B cell (primary cell): ENCODE measurements at regions not wholly inside any gene's neighbourhood (a gene's known extent, or its start where the extent isn't known, plus 50 kb on each side); places are given as distances from the start of the nearest gene placed in this dataset.

Experiments
- ATAC-seq: fragments of 200-7000 bp; cut with Tn5 transposase; one replicate; pipeline ENCODE4 v1.10.0; 2021; ENCODE audit warnings: low read depth, mild to moderate bottlenecking, moderate number of reproducible peaks, moderate library complexity
- CTCF ChIA-PET: fragments of 350-600 bp; sonication (Branson Sonifier 250); formaldehyde crosslinking; loops from one replicate; lab custom pipeline; 2021; ENCODE audit warnings: antibody characterized with exemption, inconsistent platforms; lab: Charles Lee
- POLR2A ChIA-PET: fragments of 350-600 bp; sonication (Branson Sonifier 250); formaldehyde crosslinking; loops from one replicate; lab custom pipeline; 2021; ENCODE audit warnings: antibody characterized with exemption; lab: Charles Lee
- DNase-seq: peaks from one replicate; pipeline ENCODE4 v3.0.0; 2013
- H2AFZ ChIP-seq: 2 replicates; pipeline ENCODE4 v1.6.1; 2012; ENCODE audit warnings: mild to moderate bottlenecking, low read depth, low read length; ENCODE audit not compliant: insufficient read depth, poor library complexity, severe bottlenecking
- H3K27ac ChIP-seq, 2 donors: 1 replicate in 1 of 2; 2 replicates in 1 of 2; pipeline ENCODE4 v1.5.1; 2012 to 2013; ENCODE audit warnings: low read length in 2 of 2, mild to moderate bottlenecking in 2 of 2, moderate library complexity in 1 of 2
- H3K27me3 ChIP-seq, 4 experiments: fragments of 200-600 bp in 1 of 4; sonication (generic) in 1 of 4; replicated peaks in 1 of 4; 1 replicate in 2 of 4; 2 replicates in 2 of 4; pipeline versions ENCODE4 v1.6.1 to v1.7.0; 2013 to 2016; ENCODE audit warnings: low read length in 3 of 4, mild to moderate bottlenecking in 2 of 4, mixed read lengths in 1 of 4, moderate library complexity in 1 of 4; ENCODE audit not compliant: insufficient read depth in 4 of 4, control insufficient read depth in 3 of 4; ENCODE audit errors: control extremely low read depth in 1 of 4
- H3K36me3 ChIP-seq, 2 experiments: replicated peaks in 1 of 2; 1 replicate in 1 of 2; 2 replicates in 1 of 2; pipeline versions ENCODE4 v1.6.1 to v1.7.1; 2013; ENCODE audit warnings: low read length in 1 of 2; ENCODE audit not compliant: insufficient read depth in 2 of 2, control insufficient read depth in 1 of 2; ENCODE audit errors: control extremely low read depth in 1 of 2, extremely low read depth in 1 of 2
- H3K4me1 ChIP-seq, 2 donors: fragments of 200-600 bp in 1 of 2; sonication (generic) in 1 of 2; 1 replicate in 1 of 2; 2 replicates in 1 of 2; pipeline versions ENCODE4 v1.5.1 to v1.6.1; 2013 to 2017; ENCODE audit warnings: low read length in 2 of 2; ENCODE audit not compliant: control insufficient read depth in 2 of 2, insufficient read depth in 2 of 2
- H3K4me2 ChIP-seq: replicated peaks from 2 replicates; pipeline ENCODE3; 2012; ENCODE audit warnings: mild to moderate bottlenecking, low read depth, low read length; ENCODE audit not compliant: poor library complexity, severe bottlenecking
- H3K4me3 ChIP-seq, 5 experiments: fragments of 200-600 bp in 1 of 5; sonication (generic) in 1 of 5; 1 replicate in 3 of 5; 2 replicates in 2 of 5; pipeline versions ENCODE4 v1.5.1 to v1.7.0; 2011 to 2016; ENCODE audit warnings: low read length in 4 of 5, mild to moderate bottlenecking in 4 of 5, low read depth in 2 of 5, control low read depth in 1 of 5, moderate library complexity in 1 of 5; ENCODE audit not compliant: insufficient read depth in 1 of 5; ENCODE audit errors: control extremely low read depth in 1 of 5, extremely low read depth in 1 of 5
- H3K79me2 ChIP-seq: fragments of 200-600 bp; sonication (generic); one replicate; pipeline ENCODE4 v1.6.0; 2016; ENCODE audit warnings: low read length; ENCODE audit not compliant: control insufficient read depth, insufficient read depth
- H3K9ac ChIP-seq: fragments of 200-600 bp; sonication (generic); 2 replicates; pipeline ENCODE4 v1.6.1; 2017; ENCODE audit warnings: mild to moderate bottlenecking, low read length, moderate library complexity
- H3K9me3 ChIP-seq, 3 donors: one replicate each; pipeline versions ENCODE4 v1.6.1 to v1.7.1; 2013; ENCODE audit warnings: low read length in 2 of 3; ENCODE audit not compliant: control insufficient read depth in 2 of 3, insufficient read depth in 1 of 3; ENCODE audit errors: control extremely low read depth in 1 of 3
- H4K20me1 ChIP-seq: 2 replicates; pipeline ENCODE4 v1.6.0; 2012; ENCODE audit warnings: mild to moderate bottlenecking, low read length; ENCODE audit not compliant: insufficient read depth, control insufficient read depth, poor library complexity, severe bottlenecking
- H3K27ac Mint-ChIP-seq: one replicate; pipeline ENCODE4 v1.8.0; 2021; ENCODE audit warnings: mixed read lengths
- H3K27me3 Mint-ChIP-seq: one replicate; pipeline ENCODE4 v1.8.0; 2021; ENCODE audit warnings: mixed read lengths
- H3K4me1 Mint-ChIP-seq: one replicate; pipeline ENCODE4 v1.8.0; 2021; ENCODE audit warnings: mixed read lengths
- H3K4me3 Mint-ChIP-seq: one replicate; pipeline ENCODE4 v1.8.0; 2021; ENCODE audit warnings: mixed read lengths
- H3K9me3 Mint-ChIP-seq: one replicate; pipeline ENCODE4 v1.8.0; 2022; ENCODE audit warnings: mixed read lengths; ENCODE audit not compliant: insufficient read depth
- CTCF ChIP-seq: fragments of 200-600 bp; IDR thresholded peaks from one replicate; pipeline ENCODE4 v1.8.0; 2022; ENCODE audit warnings: antibody characterized with exemption, mild to moderate bottlenecking
- EZH2 ChIP-seq: IDR thresholded peaks from 2 replicates; pipeline ENCODE4 v1.6.1; 2012; ENCODE audit warnings: borderline replicate concordance, low read depth, mild to moderate bottlenecking, moderate library complexity, low read length; ENCODE audit not compliant: insufficient read depth, poor library complexity, severe bottlenecking
- WGBS: methylation state at CpG from one replicate; pipeline ENCODE4 v1.1.5; 2013; ENCODE audit warnings: missing lambda C conversion rate; ENCODE audit not compliant: insufficient coverage; 5-methylcytosine and 5-hydroxymethylcytosine counted together
- intact Hi-C: fragments of 100-400 bp; cut with micrococcal nuclease; formaldehyde crosslinking; loops from one replicate; pipeline ENCODE4 v1.10.0; 2022

GRCh38 chr6:149266659-149267058 is 50.9 kb upstream of the TAB2 start:
- Histone ChIP-seq H3K27me3 (no peaks in the 10 kb centered on the region), H3K27ac (peak overlapping the region; percentile 56 to 69), H2AFZ (peak overlapping the region; percentile 67), H3K36me3 (no peaks in the 10 kb centered on the region), H3K79me2 (no peaks in the 10 kb centered on the region), H3K9me3 (no peaks in the 10 kb centered on the region), H3K4me1 (peaks cover 34 to 36% of the 10 kb centered on the region in 2 donors), H3K4me2 (peak overlapping the region; percentile 48), H3K4me3 (peak overlapping the region in 1 of 5 experiments; percentile 4), H4K20me1 (no peaks in the 10 kb centered on the region), H3K9ac (no peak overlapping the region)
- peak overlapping the region; percentile 79 for H3K27ac Mint-ChIP-seq
- peaks cover 35% of the 10 kb centered on the region for H3K4me1 Mint-ChIP-seq
- H3K9me3 Mint-ChIP-seq, result no peaks in the 10 kb centered on the region
- TF ChIP-seq CTCF (peak; percentile 8), EZH2 (no peak)
- ChIA-PET CTCF (interaction anchor here (0.6 to 2.6 kb wide), 7 partner anchors 15 to 250 kb away, joined by 3 to 11 read pairs (median 3); no protein-coding TSS in a partner anchor), POLR2A (interaction anchor here (0.7 to 1.1 kb wide), 2 partner anchors 50 to 240 kb away, joined by 3 read pairs; no protein-coding TSS in a partner anchor)
- peak; percentile 77 for ATAC-seq
- intact Hi-C loops, result loop anchor here (5.0 kb wide), 1 partner anchor 34 kb away; no protein-coding TSS in a partner anchor
- H3K4me3 Mint-ChIP-seq, result peak overlapping the region; percentile 42
- H3K27me3 Mint-ChIP-seq, result no peaks in the 10 kb centered on the region
- peak; percentile 74 for DNase-seq
- 55% methylated on average over 4 of the region's 6 CpGs for WGBS

- no peaks in the 10 kb centered on the region for H3K79me2 ChIP-seq
- intact Hi-C loops, result loop anchor here (5.0 kb wide), 1 partner anchor 35 kb away; no protein-coding TSS in a partner anchor
- TF ChIP-seq CTCF, result peak; percentile 1
- TF ChIP-seq EZH2, result no peak
- no peaks in the 10 kb centered on the region for H3K9me3 ChIP-seq
- H3K4me1 ChIP-seq, result peaks cover 38 to 41% of the 10 kb centered on the region in 2 donors
- peak overlapping the region; percentile 79 for H3K27ac Mint-ChIP-seq
- H4K20me1 ChIP-seq, result no peaks in the 10 kb centered on the region
- POLR2A ChIA-PET, result interaction anchor here (0.7 to 1.1 kb wide), 2 partner anchors 50 to 239 kb away, joined by 3 read pairs; no protein-coding TSS in a partner anchor
- no peak overlapping the region for H3K9ac ChIP-seq
- WGBS, result 81% methylated on average over 2 of the region's 3 CpGs
- peak overlapping the region; percentile 42 for H3K4me3 Mint-ChIP-seq
- no peak for ATAC-seq
- no peaks in the 10 kb centered on the region for H3K27me3 Mint-ChIP-seq
- no peaks in the 10 kb centered on the region for H3K27me3 ChIP-seq
- H3K36me3 ChIP-seq, result no peaks in the 10 kb centered on the region
- H2AFZ ChIP-seq, result peak overlapping the region; percentile 67
- H3K4me2 ChIP-seq, result peak overlapping the region; percentile 48
- peak overlapping the region in 1 of 5 experiments; percentile 4 for H3K4me3 ChIP-seq
- H3K9me3 Mint-ChIP-seq, result no peaks in the 10 kb centered on the region
- H3K27ac ChIP-seq, result peak overlapping the region; percentile 56 to 69
- no peak for DNase-seq
- CTCF ChIA-PET, result interaction anchor here (0.6 to 2.6 kb wide), 9 partner anchors 15 to 250 kb away, joined by 3 to 11 read pairs (median 3); no protein-coding TSS in a partner anchor
- peaks cover 39% of the 10 kb centered on the region for H3K4me1 Mint-ChIP-seq
These were observed 50.4 kb upstream of the TAB2 start for GRCh38 chr6:149267072-149267471.
